Stimulated activated naive CD8-positive, alpha-beta T cell treated with anti-CD3 and anti-CD28 coated beads, Interleukin-15, Interleukin-2, amounts not matched to agents 100 U/mL and 50 U/mL, for 24 hours (primary cell): ENCODE measurements at regions not wholly inside any gene's neighbourhood (a gene's known extent, or its start where the extent isn't known, plus 50 kb on each side); places are given as distances from the start of the nearest gene placed in this dataset.

ENCODE experiments used
- ATAC-seq: fragments of 150-1000 bp; cut with Tn5 transposase; one replicate; pipeline ENCODE4 v1.10.0; 2021
- DNase-seq: peaks from one replicate; pipeline ENCODE4 v3.0.0; 2021

DNA sequence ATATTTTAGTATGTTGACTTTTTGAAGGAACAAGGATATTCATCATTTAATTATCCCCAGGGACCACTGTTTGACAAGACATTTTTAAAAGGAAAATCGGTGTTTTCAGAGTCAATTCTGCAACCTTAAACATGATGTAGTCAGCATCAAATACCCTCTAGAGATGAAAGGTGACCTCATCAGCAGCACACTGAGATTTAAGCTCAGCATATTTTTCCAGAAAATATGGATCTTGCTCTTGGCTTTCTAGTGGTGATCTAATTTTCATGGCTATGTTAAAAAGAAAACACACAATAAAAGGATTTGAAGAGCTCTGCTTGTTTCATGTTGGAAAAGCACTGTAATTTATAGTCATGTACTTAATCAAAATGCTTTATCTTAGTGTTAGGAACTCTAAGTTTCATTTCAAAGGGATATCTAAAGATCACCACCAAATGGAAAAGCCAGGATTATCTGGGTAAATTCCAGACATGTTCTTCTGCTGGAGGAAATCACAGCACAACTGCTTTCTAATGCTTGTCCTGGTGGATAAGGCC is 487.2 kb downstream of the ENC1 start:
- DNase-seq (no peak), ATAC-seq (no peak)

DNA sequence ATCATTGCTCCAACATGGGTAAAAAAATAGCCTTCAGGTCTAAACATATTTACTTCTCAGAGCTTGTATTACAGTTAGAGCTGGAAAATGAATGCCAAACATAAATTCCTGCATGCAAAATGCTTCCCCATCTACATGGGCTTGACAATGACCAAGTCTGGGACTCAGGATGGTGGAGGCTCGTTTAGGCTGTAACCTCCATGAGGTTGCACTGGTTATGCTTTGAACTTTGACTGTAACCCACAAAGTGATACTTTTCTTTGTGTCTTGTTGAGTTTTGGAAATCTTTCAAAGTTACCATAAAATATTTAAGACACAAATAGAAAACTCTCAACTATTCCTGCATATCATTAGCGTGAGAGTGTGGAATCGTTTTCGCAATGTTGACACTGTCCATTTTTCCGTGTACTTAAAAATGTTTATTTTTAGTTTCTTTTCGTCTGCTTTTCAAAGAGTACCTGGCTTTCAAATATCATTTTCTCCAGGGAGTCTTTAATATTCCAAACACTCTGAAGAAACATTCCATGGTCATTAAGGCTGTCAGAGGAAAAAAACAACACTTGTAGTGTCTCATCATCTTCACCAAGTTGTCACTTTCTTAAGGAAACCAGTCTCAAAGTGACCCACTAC is 487.8 kb downstream of the ENC1 start:
- DNase-seq: no peak
- ATAC-seq: no peak

DNA sequence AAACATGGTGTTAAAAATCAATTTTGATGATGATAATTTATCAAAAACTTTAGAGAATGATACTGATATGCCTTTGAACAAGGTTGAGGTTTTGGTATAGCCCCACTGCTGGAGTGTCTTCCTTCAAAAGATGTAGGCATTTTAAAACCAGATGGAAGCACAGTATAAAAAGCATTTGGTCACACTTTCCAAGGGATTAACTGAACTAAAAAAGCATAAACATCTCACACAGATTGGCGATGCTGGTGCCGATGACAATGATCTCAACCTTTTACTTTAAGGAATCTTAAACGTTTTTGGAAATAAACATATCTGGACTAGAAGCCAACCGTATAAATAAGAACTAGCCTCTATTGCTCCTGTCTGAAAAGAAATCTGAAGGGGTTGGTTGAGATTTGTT is 488.4 kb downstream of the ENC1 start:
- ATAC-seq: no peak
- DNase-seq: no peak

DNA sequence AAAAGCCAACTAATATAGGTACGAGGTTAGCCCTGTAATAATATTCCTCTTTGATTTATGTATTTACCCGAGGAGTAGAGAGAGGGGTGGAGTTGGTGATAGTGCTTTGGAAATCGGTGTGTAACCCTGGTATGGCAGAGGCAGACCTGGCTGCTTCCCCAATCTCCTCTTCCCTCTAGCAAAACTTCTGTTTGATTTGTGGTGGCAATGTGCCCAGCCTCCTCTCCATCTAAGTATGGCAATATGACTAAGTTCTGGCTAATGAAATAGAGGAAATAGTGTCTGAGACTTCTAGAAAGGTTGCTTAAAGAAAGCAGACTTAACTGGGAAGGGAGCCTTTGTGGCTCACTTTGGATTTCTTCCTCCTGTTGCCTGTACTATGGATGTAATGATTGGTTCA is 491.1 kb downstream of the ENC1 start:
- no peak for ATAC-seq
- DNase-seq: no peak

DNA sequence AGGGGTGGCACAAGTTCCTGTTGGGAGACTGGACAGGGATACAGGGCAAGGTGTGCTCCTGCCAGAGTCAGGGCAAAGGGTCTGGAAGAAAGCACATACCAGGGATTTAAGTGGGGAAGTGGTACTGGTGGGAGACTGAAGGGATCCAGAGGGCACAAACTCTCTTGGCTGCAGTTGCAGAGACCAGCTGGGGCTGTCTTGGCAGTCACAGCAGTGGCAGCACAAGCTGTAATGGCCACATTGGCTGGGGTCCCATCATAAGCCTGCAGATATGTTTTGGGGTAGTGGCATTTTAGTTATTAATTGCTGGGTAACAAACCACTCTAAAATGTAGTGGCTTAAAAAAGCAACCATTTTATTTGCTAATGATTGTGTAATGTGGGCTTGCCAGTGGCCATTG is 492.2 kb downstream of the ENC1 start:
- no peak for ATAC-seq
- DNase-seq: no peak

DNA sequence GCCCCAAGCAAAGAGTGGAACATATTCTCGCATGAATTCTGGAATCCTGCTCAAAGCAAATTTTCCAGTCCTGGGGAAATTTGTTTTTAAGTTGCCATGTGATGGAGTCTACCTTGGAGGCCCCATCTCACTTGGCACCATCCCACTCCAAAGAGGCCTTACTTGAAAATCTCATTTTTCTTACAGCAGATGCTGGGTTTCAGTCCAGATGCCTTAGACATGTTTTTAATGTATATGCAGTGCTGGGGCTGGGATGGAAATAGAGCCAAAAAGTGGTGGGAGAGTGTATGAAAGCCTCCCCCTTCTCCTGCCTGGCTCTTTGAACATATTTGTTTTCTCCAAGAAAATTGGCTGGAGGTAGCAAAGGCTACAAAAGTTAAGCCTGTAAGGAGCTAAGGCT is 493.7 kb downstream of the ENC1 start:
- DNase-seq (no peak), ATAC-seq (no peak)

DNA sequence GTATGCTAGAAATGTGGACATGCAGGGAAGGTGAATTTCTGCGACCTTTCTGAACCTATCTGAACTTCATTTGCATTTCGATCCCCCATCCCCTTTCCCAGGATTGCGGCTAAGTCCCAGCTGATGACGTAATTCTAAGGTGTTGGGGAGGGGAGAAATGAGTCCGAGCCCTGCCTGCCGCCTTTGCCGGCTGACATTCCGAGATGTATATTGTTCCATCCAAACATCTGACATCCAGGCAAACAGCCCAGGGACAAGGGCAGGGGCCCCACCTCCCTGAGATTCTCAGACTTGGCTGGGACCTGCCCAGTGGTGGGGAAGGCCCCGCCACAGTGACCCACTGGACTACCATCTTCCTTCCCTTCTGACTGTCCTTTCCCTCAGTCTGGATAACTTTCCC is 494.6 kb downstream of the ENC1 start:
- DNase-seq: no peak
- no peak for ATAC-seq

DNA sequence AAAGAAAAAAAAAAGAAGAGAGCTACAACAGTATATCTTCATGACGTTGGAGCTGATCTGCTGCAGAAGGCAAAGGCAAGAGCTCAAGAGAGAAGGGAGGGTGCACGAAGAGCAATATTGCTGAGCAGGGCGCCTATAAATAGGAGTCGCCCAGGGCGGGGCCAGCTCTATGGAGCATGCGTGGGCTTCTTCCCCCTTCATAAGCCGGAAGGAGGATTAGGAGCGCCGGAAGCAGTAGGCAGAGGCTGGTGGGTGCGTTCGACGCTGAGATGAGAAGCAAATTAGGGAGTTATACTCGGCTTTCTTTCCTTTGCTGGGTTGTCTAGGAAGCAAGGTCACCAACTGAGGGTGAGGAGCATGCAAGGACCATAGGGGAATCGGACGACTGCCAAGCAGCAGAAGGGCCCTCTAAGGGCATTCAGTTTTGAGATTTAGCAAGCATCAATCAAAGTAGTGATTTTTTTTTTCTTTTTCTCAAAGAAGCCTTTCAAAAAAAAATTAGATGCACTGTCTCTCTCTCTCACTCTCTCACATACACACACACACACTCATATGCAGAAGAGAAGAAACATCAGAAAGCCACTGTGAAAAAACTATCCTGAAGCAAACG is 496.7 kb downstream of the ENC1 start:
- DNase-seq (no peak), ATAC-seq (no peak)

DNA sequence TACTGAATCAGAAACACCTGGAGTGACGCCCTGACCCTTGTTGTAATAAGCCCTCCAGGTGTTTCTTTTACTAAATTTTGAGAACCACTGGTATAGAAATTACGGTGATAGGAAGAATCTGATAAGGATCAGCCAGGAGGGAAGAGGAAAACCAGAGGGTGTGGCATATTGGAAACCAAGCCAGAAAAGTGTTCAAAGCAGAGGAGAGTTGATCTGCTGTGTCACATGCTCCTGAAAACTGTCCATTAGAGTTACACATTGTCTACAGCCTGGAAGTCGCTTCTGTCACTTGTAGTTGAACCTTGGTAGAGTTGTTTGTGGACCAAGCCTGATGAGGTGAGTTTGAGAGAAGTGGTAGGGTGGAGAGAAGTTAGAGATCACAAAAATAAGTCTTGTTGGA is 497.4 kb downstream of the ENC1 start:
- ATAC-seq: no peak
- no peak for DNase-seq

DNA sequence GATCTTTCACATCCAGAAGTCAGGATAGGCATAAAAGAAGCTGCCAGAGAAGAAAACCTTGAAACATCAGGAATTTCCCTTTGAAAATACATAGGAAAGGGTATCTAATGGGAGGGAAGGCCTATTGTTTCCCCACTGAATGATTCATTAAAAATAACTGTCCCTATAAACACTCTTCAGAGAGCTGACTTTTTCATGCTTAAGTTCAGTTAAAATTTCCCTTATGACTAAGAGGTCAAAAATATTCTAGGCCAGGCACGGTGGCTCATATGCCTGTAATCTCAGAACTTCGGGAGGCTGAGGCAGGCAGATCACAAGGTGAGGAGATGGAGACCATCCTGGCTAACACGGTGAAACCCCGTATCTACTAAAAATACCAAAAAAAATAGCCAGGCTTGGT is 499.5 kb downstream of the ENC1 start:
- no peak for ATAC-seq

DNA sequence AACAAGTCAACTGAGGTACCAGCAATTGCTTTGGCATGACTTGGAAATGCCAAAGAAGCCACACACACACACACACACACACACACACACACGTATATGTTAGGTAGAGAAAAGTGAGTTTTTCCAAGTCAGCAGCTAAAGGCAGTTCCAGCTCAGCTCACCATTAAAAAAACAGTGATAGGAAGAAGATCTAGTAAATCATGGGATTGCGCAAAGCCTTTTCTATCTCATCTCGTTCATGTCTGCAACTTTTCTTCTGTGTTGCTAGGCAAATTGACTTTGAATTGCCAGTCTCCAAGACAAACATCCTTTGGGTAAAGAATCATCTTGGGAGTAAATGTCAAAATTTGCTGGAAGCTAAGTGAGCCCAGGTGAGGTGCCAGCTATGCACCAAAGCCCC is 500.1 kb downstream of the ENC1 start:
- DNase-seq (no peak), ATAC-seq (no peak)

More for the DNA sequence above, 499.5 kb downstream of the ENC1 start:
- DNase-seq: no peak

DNA sequence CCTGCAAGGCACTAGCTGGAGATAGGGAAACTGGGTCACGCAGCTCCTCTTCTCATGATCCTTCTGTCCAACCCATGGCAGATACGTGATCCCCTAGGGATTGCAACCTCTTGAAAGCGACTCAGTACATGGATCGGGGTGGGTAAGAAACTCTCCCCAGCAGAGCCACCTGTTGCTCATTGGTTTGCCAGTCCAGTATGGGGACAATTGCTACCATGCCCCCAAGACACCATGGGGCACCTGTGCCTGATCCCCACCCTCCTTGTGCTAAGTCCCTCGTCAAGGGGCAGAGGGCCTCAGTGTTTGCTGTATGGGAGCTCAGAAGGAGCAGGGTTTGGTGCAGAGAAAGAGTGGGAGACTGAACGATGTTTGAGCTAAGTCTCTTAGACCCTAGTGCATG is 500.9 kb downstream of the ENC1 start:
- ATAC-seq (no peak), DNase-seq (no peak)

DNA sequence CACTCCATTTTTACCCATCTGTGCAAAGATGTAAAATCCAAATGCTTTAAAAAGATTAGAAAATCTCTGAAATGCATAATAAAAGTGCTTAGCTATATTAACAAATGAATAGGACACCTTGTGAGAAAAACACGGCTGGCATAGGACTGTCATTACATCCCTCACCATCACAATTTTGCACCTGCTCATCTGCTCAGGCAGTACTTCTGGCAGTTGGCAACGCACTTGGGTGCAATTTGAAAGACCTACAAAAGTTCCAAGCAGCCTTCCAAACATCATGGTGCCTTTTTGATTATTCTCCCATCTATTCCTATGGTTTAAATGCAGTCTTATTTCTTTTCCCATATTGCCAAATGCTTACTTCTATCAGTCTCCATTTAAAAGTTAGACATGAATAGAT is 501.8 kb downstream of the ENC1 start:
- ATAC-seq (no peak), DNase-seq (no peak)

DNA sequence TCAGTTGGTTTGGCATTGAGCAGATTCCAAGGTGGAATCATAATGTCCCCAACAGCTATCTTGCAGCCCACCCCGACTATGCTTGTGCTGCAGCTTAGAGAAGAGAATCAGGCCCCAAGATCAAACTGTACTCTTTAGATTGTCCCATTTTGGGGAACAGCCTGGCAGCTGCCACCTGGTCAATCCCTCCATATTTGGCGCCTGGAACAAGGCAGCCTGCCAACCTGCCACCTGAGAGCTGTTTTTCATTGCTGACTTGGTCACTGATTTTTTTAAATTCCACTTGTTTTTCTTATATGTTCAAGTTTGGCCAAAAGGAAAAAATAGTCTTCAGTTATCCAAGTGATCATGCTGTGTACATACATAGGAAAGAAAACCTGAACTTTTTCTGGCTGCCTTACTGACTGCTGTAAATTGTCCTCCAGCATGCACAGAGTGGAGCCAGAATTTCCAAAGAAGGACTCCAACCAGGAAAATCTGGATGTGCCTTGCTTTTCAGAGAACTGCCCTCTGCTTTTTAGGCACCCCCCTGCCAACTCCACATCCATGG is 504.2 kb downstream of the ENC1 start:
- ATAC-seq (no peak), DNase-seq (no peak)

DNA sequence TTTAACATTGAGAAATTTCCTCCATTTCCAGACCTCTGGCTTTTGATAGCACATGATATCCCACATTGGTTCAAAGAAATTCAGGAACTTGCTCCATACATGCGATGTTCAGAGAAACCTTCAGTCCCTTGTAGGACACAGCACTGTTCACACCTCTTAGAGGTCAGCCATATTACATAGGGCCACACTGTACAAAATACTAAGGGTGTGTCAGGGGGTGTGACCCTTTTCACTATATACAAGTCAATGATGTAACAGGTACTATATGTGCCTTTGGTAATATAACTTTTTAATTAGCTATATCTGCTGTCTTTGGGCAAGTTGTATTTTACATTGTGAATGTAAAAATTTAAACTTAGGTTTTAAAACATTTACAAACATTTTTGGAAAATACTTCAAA is 505.5 kb downstream of the ENC1 start:
- DNase-seq: no peak
- ATAC-seq: no peak

DNA sequence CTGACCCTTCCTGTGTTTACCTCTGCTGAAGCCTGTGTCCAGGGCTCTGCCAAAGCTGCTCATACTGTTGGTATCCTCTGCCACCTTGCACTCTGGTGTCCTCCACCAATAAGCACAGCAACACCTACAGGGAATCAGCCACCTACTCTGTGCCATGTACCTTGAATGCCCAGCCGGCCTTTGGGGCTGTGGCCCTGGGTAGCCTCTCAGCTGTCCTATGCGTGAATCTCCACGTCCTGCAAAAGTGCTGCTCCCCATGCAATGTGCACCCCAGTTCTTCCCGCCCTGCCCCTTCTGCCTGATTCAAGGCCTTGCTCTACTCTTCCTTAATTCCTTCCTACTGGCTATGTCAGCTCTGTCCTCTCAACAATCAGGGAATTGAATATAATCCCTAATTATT is 506.5 kb downstream of the ARHGEF28 start:
- ATAC-seq (no peak), DNase-seq (no peak)

DNA sequence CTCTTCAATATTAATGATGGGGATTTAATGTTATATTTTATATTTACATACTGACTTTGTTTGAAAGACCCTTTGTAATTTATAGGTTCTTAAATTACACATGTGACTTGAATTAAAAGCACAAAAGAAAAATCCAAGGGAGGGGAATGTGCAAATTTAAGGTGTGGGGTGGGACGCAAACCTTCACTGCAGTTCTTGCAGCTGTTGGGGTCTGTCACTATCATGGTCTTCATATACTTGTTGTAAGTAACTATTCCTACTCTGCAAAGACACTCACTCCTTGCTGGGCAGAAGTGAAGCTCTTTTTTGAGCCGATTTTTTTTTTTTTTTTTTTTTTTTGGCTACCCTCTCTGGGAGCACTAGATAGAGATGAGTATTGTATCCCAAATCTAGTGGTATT is 505.3 kb downstream of the ARHGEF28 start:
- no peak for DNase-seq
- ATAC-seq: no peak

DNA sequence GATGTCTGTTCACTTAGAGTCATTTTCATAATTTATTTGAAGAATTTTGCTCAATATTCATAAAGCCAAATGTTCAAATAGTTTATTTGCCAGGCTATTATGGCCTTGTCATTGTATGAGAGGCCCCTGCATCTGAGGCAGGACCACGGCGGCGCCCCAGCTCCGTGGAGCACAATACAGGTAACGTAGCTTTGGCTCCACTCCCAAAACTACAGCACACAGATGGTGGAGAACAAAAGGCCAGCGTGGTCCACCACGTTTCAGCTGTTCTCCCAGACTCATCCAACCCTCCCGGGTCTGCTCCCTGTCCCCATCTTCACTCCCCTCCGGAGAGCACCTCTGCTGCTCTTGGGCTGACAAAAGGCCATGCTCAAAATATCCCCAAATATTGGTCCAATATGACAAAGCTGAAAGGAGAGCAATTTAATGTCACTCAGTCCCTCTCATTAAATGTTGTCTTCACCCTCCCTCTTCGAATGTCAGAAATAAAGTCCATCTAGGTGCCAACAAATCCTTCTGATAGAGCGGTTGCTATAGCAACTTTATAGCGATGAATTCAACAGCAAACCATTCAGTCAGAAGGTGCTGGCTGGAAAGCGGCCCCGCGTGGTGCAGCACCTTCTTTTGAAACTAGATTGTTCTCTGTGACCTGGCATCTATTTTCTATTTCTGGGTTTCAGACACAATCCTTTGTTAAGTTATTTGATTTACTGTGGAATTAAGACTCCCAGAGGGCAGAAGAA is 504.3 kb downstream of the ARHGEF28 start:
- ATAC-seq: no peak

DNA sequence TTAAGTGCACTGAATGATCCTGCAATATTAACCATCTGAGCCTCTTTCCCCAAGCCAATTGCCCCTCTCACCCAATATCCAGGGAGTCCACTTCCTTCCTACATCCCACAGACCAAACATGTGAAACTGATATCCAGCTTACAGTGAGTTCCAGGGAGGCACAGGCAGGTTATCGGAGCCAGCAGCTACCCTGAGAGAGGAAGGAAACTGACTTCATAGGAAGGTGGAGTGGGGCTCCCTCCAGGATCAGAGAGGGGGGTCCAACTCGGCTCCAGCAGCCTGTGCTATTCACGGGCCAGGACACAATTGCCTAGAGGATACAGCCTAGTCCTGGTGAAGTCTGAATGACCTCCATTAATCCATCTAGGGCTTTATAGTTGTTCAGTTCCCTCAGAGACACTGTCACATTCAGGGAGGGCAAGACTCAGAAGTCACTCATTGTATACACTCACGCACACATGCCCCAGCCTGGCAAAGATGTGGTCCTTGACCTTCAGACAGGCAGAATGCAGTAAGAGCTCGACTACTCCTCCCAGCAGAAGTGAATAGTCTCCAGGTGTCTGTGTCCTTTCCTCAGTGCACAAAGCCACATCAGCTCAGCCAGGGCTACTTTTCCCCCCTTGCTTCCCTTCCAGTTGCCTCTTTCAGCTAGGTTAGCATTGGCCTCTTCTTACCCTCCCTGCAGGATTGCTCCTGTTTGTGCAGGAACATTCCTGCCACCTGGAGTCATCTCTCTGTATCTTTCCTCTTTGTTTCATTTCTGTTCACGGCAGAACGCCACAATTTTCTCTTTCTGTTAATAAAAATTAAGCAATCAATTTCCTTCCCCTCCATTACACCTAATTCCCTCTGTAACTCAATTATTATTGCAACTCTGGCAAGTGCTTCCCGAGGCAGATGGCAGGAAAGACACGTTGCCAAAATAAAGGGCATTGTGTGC is 501.7 kb downstream of the ARHGEF28 start:
- ATAC-seq: no peak
- DNase-seq: no peak

More for the DNA sequence above, 504.3 kb downstream of the ARHGEF28 start:
- no peak for DNase-seq

DNA sequence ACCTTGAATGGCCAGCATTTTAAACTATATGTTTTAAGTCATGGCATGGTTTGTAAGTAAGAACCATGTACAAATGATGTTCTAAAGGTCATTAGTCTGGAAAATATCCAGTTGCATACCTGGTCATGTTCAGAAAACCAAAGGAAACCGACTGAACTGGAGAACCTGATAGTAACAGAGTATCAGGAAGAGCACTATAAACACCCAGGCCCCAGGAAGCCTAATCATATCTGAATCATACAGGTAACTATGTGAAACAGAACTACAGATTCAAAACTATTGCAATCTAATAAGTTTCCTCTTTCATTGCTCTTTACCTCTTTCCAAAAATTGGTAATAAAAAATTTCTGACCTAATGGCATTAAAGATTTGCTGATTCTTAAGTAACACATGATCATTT is 500.3 kb downstream of the ARHGEF28 start:
- no peak for DNase-seq
- ATAC-seq: no peak

DNA sequence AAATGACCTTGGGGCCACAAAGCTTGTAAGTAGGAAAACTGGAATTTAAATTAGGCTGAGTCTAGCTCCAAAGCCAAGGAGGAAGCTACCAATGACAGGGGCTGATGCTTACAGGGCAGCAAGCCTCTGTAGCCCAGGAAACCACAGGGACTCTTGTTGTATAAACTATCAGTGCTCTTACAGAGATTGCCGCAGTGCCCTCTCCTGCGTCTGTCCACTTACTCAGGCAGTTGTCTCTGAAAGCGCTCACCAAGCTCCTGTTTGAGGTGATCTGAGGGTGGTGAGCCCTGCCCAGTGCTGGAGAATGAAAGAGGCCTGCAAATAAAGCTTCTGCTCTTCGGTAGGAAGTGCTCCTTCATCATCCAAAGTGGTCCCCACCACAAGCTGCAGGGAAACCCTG is 498.8 kb downstream of the ARHGEF28 start:
- no peak for DNase-seq
- no peak for ATAC-seq

DNA sequence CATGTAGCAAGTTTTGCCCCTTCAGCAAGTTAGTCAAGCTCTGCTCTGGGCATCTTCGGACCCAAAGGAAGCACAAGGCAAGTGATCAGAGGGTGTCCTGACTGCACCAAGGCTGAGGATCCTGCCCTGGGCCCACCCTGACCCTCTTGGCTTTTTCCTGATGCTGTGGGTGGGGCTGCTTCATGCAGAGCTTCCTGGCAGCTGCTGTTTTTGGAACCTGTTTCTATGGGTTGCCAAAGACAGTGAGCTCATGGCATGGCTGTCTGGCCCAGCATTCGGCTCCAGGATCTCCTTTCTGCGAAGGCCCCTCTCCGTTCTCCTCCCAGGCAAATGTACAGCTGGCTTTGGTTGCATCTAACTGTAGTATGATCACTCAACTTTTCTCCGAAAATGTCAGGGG is 497.9 kb downstream of the ARHGEF28 start:
- ATAC-seq (no peak), DNase-seq (no peak)
